Skeletal muscle cell (primary cell): ENCODE measurements at regions not wholly inside any gene's neighbourhood (a gene's known extent, or its start where the extent isn't known, plus 50 kb on each side); places are given as distances from the start of the nearest gene placed in this dataset.

Source experiments
- DNase-seq: peaks from one replicate; pipeline ENCODE4 v3.0.0-alpha.2; 2010; ENCODE audit warnings: low read depth
- H3K4me3 ChIP-seq: 2 replicates; pipeline ENCODE4 v1.5.1; 2011; ENCODE audit warnings: low read depth, mild to moderate bottlenecking, control low read depth, low read length, moderate library complexity

DNA sequence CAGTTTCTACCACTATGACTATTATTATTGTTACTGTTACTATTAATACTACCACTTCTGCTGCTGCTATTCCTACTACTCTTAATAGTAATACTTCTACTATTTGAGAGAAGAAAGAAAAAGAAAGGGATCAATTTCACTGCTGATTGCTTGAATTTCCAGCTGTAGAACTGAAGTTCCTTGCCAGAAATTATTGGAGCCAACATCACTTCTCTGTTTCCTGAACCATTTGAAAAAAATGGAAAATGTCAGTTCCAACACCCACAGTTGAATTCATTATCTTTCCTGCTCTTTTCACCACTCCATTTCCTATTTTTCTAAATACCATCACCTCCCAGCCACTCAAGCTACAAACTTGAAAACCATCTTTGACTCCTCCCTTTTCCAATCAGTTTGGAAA is 54.1 kb upstream of the PIK3C2G start:
- H3K4me3 ChIP-seq = no peak overlapping the region
- DNase-seq = no peak

DNA sequence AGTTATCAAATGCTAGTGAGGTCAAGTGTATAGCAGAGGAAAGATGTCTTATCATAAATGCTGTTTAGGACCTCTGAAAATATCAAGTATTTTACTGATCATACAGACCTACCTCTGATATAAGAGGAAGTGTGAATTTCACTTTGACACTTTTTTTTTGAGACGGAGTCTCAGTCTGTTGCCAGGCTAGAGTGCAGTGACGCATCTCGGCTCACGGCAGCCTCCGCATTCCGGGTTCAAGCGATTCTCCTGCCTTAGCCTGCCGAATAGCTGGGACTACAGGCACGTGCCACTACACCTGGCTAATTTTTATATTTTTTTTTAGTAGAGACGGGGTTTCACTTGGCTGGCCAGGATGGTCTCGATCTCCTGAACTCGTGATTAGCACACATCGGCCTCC is 55.1 kb upstream of the PIK3C2G start:
- H3K4me3 ChIP-seq = no peak overlapping the region
- no peak for DNase-seq

- no peak overlapping the region for H3K4me3 ChIP-seq
- no peak for DNase-seq
These were observed 57.3 kb upstream of the PIK3C2G start for GRCh38 chr12:18204053-18204452.

DNA sequence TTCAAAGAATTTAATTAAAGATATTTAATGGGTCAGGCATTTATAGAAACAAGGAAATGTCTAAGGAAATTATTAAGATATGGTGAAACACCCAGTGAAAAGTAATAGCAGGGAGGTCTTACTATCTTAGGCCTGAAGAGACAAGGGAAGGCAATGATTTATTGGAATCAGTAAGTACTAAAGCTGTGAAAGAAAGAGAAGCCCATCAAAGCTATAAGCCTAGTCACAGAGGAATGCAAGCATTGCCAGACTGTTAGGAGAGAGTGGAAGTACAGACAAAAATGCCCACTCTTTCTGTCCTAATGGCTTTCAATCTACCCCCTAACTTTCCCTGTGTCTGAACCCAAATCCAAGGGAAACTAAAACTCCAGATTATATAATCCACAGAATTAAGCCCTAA is 69.2 kb upstream of the PIK3C2G start:
- H3K4me3 ChIP-seq = no peak overlapping the region
- DNase-seq = no peak

- H3K4me3 ChIP-seq = no peak overlapping the region
- DNase-seq = no peak
These were observed 78.2 kb upstream of the PIK3C2G start for GRCh38 chr12:18183141-18183540.

DNA sequence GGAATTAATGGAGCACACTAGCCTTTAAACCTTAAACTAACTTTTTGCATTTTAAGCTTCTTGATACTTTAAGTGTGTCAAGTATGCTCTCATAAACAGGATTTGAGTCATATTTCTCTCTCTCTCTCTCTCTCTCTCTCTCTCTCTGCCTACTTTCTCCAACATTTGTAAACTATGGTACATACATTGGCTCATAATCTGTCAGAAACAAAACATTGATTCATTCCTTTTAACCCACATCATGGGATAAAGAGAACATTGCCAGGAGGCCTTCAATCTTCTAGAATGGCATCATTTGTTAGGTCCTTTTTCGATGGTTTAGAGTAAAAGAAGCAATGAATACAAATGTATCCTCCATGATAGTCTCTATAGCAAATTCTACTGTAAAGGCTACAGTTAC is 81.6 kb upstream of the RERGL start:
- H3K4me3 ChIP-seq = no peak overlapping the region
- DNase-seq = peak; percentile 56

DNA sequence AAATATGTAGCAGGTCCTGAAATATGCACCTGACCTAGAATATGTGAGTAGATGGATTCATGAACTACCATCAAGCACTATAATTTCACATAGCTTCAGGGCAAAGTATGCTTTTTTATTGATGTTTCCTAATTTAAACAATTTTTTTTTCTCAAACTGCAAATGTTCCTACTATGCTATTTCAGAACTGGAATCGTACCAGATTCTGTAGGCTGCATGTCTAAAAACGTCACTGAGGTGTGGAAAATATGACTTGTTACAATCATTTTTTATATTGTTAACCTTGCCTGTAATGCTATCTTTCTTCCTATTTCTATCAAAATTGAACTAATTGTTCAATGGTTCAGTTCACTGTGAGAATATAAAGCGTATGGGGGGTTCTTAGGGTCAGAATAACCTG is 78.0 kb upstream of the RERGL start:
- DNase-seq = no peak
- no peak overlapping the region for H3K4me3 ChIP-seq

GRCh38 chr12:18165889-18166288 is 75.9 kb upstream of the RERGL start:
- no peak for DNase-seq
- no peak overlapping the region for H3K4me3 ChIP-seq

DNA sequence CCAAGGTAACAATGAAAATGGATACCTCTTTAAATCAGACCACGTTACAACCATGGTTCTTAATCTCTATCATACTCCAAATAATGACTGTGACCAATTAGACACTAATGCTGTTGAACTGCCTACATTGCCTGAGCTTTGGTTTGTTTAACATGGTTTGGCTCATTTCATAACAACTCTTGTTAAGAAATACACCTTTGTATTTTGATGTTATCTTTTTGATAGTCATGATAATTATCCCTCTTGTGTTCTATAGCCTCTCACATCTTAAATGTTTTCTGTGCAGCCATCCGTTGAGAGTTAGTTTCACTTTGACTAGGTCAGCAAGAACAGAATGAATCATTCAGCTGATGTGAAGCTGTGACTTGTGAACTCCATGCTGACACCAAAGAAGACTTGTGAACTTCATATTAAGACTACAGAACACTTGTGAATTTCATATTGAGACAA is 75.5 kb upstream of the RERGL start:
- no peak for DNase-seq
- no peak overlapping the region for H3K4me3 ChIP-seq

DNA sequence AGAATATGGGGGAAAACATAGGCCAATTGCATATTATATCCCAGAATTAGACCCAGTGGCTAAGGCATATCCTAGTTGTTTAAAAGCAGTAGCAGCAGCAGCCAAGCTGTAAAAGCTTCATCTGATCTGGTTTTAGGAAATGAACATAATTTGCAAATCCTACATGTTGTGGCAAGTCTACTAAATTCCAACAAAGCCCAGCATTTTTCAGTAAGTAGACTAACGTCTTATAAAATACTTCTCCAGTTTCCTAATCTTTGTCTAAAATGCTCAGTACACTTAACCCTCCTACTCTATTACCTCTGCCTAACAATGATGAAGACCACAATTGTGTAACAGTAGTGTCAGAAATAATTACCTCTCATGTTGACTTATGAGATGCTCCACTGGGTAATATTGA is 70.9 kb upstream of the RERGL start:
- no peak for DNase-seq
- no peak overlapping the region for H3K4me3 ChIP-seq

DNA sequence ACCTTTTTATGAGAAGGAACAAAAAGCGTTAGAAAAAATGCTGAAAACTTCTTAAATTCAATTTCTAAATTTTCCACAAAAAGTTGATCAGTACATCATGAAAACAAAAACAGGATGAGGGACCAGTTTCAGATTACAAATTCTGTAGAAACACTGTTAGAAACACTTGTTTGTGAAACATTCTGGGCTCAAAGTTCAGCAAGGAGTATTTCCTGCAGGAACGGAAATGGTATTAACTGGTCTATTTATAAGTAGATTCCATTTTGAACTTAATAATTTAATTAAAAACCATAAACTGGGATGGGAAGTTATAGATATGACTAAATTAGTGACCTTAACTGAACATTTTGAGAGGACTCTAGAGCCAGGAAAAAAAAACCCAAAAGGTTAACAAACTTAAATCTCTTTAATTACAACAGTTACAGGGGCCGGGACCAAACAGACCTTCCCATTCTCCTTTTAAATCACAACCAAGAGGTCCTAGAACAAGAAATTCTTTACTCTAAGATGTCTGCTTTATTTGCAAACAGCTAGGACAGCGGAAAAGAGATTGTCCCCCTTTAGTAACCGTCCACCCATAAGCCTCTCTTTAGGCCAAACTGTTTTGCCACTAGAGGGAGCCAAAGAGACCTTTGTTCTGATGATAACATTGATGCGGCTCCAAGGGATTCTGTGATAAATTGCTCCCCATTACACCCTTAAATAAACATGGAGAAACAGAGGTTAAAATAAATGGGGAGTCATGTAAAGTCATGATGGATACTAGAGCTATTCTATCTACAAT is 69.0 kb upstream of the RERGL start:
- DNase-seq = no peak
- H3K4me3 ChIP-seq = no peak overlapping the region

GRCh38 chr12:18153826-18154225 is 63.8 kb upstream of the RERGL start:
- H3K4me3 ChIP-seq = no peak overlapping the region
- DNase-seq = no peak

- no peak overlapping the region for H3K4me3 ChIP-seq
- no peak for DNase-seq
These were observed 61.0 kb upstream of the RERGL start for GRCh38 chr12:18151036-18151435.

GRCh38 chr12:18148961-18149360 is 59.0 kb upstream of the RERGL start:
- DNase-seq = no peak
- no peak overlapping the region for H3K4me3 ChIP-seq

- no peak overlapping the region for H3K4me3 ChIP-seq
- DNase-seq = no peak
These were observed 56.4 kb upstream of the RERGL start for GRCh38 chr12:18146363-18146762.

GRCh38 chr12:18145924-18146323 is 55.9 kb upstream of the RERGL start:
- DNase-seq = no peak

DNA sequence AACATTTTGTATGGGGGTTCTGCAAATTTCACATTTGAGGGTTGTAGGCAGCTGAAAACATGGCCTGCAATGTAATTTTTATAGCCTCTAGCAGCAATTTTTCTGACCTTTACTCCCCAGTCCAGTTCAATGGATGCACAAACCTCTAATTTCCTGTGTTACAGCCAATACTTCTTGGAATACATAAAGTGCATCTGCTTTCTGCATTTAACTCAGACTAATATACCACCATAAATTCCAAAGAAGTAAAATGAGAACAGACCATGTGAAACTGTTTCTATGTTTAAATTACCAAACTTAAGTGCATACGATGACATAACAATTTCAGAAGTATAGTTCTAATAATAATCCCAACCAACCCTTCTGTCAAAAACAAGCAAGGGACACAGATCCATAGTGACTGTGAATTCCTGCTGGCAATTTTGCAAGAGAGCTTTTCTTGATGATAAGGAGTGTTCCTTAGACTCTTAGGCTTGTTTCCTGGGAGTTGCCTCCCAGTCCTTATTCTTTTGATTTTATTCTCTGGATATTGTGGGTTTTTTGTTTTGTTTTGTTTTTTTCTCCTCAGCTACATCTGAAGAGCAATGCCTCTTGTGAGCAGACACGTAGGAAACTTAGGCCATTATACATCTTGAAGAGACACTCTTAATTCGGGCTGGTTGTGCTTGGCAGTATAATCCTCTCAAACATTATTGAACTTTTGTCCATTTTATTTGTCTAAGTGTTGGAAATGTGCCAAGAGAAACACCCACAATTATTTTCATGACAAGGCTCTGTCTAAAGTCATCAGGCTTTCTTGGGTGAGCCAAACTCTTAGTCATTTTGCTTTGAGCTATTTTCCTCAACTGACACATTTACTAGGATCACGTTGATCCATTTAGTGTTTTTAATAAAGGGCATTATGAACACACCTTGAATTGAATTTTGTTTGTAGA is 51.3 kb upstream of the RERGL start:
- H3K4me3 ChIP-seq = no peak overlapping the region
- peak; percentile 71 for DNase-seq

More at GRCh38 chr12:18145924-18146323, 55.9 kb upstream of the RERGL start:
- no peak overlapping the region for H3K4me3 ChIP-seq

DNA sequence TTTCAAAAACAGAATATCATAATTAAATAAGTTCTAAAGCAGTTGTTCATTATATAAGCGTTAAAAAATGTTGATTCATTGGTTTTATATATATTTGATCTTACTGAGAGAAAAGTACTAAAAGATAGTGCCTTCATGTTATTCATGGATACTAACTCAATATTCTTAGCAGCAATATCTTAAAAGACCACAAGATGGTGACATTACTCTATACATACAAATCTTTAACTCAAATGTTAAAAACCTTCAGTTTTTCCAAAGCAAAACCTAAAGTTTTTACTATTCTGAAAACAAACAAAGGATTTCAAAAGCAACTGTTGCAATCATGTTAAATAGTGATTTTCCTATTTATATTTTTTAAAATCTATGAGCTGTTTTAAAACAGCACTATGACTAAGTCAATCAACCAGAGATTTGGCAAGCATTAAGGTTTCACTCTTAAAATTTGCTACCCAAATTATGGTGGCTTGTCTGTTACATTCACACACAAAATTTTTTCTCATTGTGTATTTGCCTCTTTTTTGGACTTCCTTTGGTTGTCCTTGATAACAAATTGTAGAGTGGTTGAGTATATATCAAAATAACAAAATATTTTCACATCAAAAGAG is 50.1 kb upstream of the RERGL start:
- DNase-seq = no peak

More for the DNA sequence above, 50.1 kb upstream of the RERGL start:
- no peak overlapping the region for H3K4me3 ChIP-seq
